GM12892 (cell line): ENCODE measurements at regions not wholly inside any gene's neighbourhood (a gene's known extent, or its start where the extent isn't known, plus 50 kb on each side); places are given as distances from the start of the nearest gene placed in this dataset.

Experiments used
- DNase-seq: peaks from one replicate; pipeline ENCODE4 v3.0.0; 2011; ENCODE audit not compliant: insufficient read length
- FAIRE-seq: peaks from 2 replicates; lab custom pipeline; 2011; peaks lifted over from hg19 to GRCh38; lab: Jason Lieb, UNC
- POLR2A ChIP-seq: IDR thresholded peaks from 2 replicates; pipeline ENCODE4 v1.6.1; 2011; ENCODE audit warnings: low read depth, low read length, control low read depth
- POLR2AphosphoS5 ChIP-seq: IDR thresholded peaks from 2 replicates; pipeline ENCODE4 v1.6.1; 2011; ENCODE audit warnings: low read depth, low read length, control low read depth
- TAF1 ChIP-seq: IDR thresholded peaks from 2 replicates; pipeline ENCODE4 v1.6.1; 2011; ENCODE audit warnings: low read depth, mild to moderate bottlenecking, control low read depth, low read length, borderline replicate concordance

GRCh38 chr2:177010861-177011260 lies 201.7 kb upstream of the HNRNPA3 start:
- DNase-seq (no peak), FAIRE-seq (no peak)
- TF ChIP-seq TAF1, result no peak
- no peak for TF ChIP-seq POLR2AphosphoS5
- no peak for TF ChIP-seq POLR2A

- DNase-seq (no peak), FAIRE-seq (no peak)
- no peak for TF ChIP-seq POLR2AphosphoS5
- no peak for TF ChIP-seq TAF1
- TF ChIP-seq POLR2A, result no peak
Observed at GRCh38 chr2:177014946-177015345, 197.6 kb upstream of the HNRNPA3 start.

DNA sequence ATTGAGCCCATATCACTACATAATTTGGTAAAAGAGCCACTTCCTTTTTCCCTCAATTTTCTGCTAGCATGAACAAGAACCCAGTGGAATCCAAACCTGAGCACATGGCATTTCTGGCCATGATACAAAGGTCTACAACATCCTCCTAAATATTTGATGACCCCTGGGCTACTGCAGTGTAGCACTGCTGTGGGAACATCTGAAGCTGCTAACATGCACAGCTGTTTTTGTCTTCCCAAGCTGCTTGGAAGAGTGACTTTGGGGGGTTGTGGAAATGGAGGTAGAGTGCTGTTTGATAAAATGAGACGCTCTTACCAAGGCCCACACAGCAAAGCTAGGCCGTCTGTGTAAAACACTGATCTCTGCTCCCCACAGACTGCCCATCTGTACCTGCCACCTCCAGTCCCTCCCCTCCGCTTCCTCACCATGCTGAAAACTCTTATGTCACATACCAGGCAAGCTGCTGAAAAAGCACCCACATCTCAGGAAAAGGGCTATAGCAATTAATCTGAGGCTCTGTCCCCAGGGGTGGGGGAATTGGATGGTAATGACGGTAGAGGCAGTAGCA lies 197.2 kb upstream of the HNRNPA3 start:
- DNase-seq, result no peak
- no peak for FAIRE-seq
- no peak for TF ChIP-seq POLR2AphosphoS5
- no peak for TF ChIP-seq TAF1
- no peak for TF ChIP-seq POLR2A

DNA sequence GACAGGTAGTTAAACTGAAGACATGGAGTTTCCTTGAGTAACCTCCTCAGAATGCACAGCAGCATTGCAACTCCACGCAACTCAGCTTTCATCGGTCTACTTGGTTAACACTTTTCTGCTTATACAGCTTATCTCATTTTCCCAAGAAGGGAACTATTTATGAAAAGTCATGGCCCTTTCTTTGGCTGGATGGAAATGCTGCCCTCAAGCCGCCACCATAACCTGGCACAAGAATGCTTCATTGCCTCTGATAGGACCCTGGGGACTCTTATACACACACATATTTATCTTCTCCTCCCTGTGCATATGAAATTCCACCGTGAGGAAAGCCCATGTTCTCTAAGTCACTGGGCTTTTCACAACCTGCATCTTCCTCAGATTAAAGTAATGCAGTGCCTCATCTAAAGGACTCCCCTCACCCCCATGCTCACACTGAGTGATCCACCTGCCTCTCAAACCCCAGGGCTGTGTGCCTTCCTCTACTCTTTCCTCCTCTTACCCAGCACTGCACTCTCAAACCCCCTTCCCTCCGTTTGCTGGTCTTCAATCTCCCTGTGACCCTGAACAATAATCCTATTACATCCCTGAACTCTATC lies 192.0 kb upstream of the HNRNPA3 start:
- FAIRE-seq (no peak), DNase-seq (no peak)
- TF ChIP-seq POLR2AphosphoS5 (no peak), POLR2A (no peak), TAF1 (no peak)

DNA sequence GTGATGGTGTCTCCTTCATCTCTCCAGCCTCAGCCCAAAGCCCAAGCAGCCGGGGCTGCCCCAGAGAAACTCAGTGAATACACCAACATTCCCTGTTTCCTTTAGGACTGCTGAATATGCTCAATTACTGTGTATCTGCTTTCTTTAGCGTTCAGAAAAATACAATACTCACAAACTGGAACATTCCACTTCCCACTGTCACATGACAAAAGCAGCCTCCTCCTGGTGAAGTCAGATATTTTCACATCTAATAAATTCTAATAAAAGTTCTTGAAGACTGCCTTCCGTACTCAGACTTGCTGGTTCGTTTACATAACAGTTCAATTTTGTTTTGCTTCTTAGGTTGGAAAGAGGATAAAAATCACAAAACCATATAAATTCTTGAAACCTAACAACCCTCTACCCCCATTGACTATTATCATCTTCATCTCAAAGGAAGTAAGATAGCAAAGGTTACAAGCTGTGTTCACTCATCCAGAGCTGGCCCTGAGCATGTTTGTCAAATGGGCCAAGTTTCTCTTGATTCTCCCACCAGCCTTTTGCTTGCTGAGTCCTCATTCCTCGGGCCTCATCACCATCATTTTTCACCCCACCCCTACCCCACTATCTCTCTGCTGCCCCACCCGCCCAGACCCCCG lies 190.8 kb upstream of the HNRNPA3 start:
- FAIRE-seq, result no peak

DNA sequence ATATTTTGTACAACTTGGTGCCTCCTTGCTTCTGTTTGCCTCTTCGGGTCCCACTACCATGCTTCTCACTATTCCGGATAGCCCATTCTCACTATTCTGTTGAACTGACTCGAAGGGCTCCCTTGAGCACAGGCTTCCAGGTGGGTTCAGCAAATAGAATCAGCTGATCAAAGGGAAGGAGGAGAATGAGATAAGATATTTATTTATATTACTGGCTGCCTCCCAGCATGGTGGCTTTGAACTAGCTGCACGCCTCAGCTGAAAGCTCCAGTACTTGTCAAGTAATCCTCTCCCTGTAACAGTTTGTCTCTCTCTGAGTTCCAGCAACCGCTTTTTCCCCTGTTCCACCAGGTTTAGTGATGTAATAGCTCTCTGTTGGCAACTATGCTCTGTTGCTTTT lies 187.8 kb upstream of the HNRNPA3 start:
- peak; percentile 14 for FAIRE-seq
- no peak for DNase-seq
- TF ChIP-seq POLR2A, result no peak
- no peak for TF ChIP-seq TAF1
- no peak for TF ChIP-seq POLR2AphosphoS5

More for the DNA sequence above, 190.8 kb upstream of the HNRNPA3 start:
- no peak for TF ChIP-seq TAF1
- TF ChIP-seq POLR2A, result no peak
- no peak for TF ChIP-seq POLR2AphosphoS5
- DNase-seq, result no peak

DNA sequence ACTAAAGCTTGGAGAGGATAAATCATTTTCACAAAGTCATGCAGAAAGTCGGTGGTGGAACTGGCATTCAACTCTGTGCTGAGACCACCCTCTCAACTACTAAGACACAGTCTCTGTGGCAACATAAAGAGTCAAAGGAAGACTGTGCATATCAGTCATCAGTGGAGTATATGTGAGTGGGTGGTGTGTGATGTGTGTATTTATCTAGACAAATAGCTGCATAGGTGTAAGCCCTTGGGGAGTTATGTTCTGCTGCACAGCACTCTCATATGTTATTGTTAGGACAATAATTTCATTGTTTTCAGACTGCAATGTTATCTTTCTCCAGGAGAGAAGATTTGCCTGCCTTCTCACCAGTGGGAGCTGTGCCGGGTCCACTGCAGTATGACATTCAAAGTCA lies 186.3 kb upstream of the HNRNPA3 start:
- no peak for TF ChIP-seq POLR2A
- TF ChIP-seq TAF1, result no peak
- no peak for TF ChIP-seq POLR2AphosphoS5
- FAIRE-seq, result no peak
- DNase-seq, result no peak

DNA sequence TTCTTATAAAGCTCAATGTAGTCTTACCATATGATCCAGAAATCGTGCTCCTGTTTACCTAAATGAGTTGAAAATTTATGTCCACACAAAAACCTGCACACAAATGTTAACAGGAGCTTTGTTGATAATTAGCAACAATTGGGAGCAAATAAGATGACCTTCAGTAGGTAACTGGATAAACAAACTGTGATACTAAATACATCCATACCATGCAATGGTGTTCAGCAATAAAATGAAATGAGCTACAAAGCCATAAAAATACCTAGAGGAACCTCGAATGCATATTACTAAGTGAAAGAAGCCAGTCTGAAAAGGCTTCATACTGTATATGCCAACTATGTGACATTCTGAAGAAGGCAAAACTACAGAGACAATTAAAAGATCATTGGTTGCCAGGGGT lies 185.6 kb upstream of the HNRNPA3 start:
- TF ChIP-seq POLR2AphosphoS5 (no peak), POLR2A (no peak), TAF1 (no peak)
- DNase-seq (no peak), FAIRE-seq (no peak)

DNA sequence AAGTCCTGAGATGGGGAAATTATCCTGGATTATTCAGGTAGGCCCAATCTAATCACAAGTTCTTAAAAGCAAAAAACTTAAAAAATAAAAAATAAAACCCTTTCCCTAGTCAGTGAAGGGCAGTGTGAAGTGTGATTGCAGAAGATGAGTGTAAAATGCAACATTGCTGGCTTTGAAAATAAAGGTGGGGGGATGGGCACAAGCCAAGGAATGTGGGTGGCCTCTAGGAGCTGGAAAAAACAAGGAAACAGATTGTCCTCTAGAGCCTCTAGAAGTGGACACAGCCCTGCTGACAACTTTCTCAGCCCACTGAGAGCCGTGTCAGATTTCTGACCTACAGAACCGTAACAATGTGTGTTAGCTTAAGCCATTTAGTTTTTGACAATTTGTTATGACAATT lies 184.3 kb upstream of the HNRNPA3 start:
- TF ChIP-seq POLR2A (no peak), POLR2AphosphoS5 (no peak), TAF1 (no peak)
- DNase-seq, result no peak
- FAIRE-seq, result no peak

DNA sequence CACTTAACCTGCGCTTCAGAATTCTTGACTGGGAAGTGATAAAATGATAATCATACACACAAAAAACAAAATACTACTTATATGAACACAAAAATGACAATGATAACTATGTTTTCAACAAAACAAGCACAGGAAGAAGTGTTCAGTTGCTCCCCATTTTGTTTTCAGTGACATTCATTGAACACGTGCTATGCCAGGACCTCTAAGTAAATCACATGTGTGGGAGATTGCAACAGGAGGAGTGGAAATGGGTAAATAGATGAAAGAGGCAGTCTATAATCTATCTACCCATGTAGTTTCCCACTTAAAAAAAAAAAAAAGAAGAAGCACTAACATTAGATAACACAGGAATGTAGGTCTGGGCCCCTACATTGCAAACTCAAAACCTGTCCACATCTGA lies 183.5 kb upstream of the HNRNPA3 start:
- TF ChIP-seq POLR2A (no peak), TAF1 (no peak), POLR2AphosphoS5 (no peak)
- FAIRE-seq (no peak), DNase-seq (no peak)

GRCh38 chr2:177029501-177029900 lies 183.1 kb upstream of the HNRNPA3 start:
- TF ChIP-seq POLR2A, result no peak
- no peak for DNase-seq
- no peak for FAIRE-seq

DNA sequence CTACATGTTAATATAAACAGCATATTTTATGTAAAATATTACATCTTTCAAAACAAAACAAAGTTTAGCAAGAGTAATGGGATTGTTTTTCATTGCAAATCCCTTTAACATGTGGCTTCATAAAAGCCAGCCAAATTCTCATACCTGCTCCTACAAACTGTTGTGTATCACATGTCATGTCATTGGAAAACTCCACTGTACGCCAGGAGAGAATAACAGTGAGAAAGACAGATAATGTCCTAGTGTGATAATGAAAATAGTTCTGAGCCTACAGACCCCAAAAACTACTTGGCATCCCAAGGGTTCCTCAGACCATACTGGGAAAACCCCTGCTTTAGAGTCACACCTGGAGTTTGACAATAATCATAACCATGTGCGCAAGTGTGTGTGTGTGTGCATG lies 182.7 kb upstream of the HNRNPA3 start:
- DNase-seq, result no peak
- no peak for FAIRE-seq
- TF ChIP-seq TAF1 (no peak), POLR2AphosphoS5 (no peak), POLR2A (no peak)
